HCT116 (cell line): ENCODE measurements at regions not wholly inside any gene's neighbourhood (a gene's known extent, or its start where the extent isn't known, plus 50 kb on each side); places are given as distances from the start of the nearest gene placed in this dataset.

Source experiments
- ATAC-seq: fragments of 200-7000 bp; cut with Tn5 transposase; 2 replicates; pipeline ENCODE4 v1.9.1; 2020; ENCODE audit warnings: mild to moderate bottlenecking, moderate library complexity
- BruUV-seq: library from RNA; stranded (reverse); fragments of 400-500 nt; replicated peaks from 2 replicates; lab custom pipeline; 2021; lab: Mats Ljungman, UMichigan
- CTCF ChIA-PET: fragments of 300-600 bp; sonication (Branson Sonifier 250); formaldehyde crosslinking; loops from one replicate; lab custom pipeline; 2021; ENCODE audit warnings: antibody characterized with exemption; lab: Charles Lee
- POLR2A ChIA-PET: fragments of 300-600, 350-600 bp; sonication (Branson Sonifier 250); formaldehyde crosslinking; loops from one replicate; lab custom pipeline; 2021; ENCODE audit warnings: antibody characterized with exemption; lab: Charles Lee
- RAD21 ChIA-PET, 2 experiments: fragments of 300-600 bp; sonication (Branson Sonifier 250); formaldehyde crosslinking; loops; one replicate each; lab custom pipeline; 2023; ENCODE audit warnings: low total read pairs in 2 of 2; ENCODE audit not compliant: uncharacterized antibody in 2 of 2, unreplicated experiment in 2 of 2, low non-redundant PET in 1 of 2; lab: Charles Lee
- DNase-seq: peaks from one replicate; pipeline ENCODE4 v3.0.0-alpha.2; 2010; ENCODE audit warnings: low read depth, low spot score
- H2AFZ ChIP-seq: fragments of 200-600 bp; shearing (Covaris generic), sonication (generic); 2 replicates; pipeline ENCODE4 v1.6.1; 2017; ENCODE audit warnings: low read depth, mixed run types, mixed read lengths, antibody characterized with exemption, low read length; ENCODE audit not compliant: poor library complexity, severe bottlenecking
- H3K27ac ChIP-seq: 2 replicates; pipeline ENCODE4 v1.5.1; 2012; ENCODE audit warnings: low read depth, low read length
- H3K27me3 ChIP-seq: fragments of 200-600 bp; sonication (generic); 2 replicates; pipeline ENCODE4 v1.6.1; 2016; ENCODE audit warnings: mixed run types, low read length, mixed read lengths; ENCODE audit not compliant: insufficient read depth
- H3K36me3 ChIP-seq, 2 experiments: fragments of 200-500 bp in 1 of 2; fragments of 200-600 bp in 1 of 2; sonication (Bioruptor generic) in 1 of 2; sonication (generic) in 1 of 2; 2 replicates each; pipeline versions ENCODE4 v1.5.1 to v1.6.1; 2014 to 2016; ENCODE audit warnings: low read length in 2 of 2, inconsistent platforms in 1 of 2, mixed read lengths in 1 of 2, mixed run types in 1 of 2; ENCODE audit not compliant: insufficient read depth in 2 of 2, control insufficient read depth in 1 of 2
- H3K4me1 ChIP-seq, 2 experiments: fragments of 200-600 bp in 1 of 2; sonication (generic) in 1 of 2; 2 replicates each; pipeline versions ENCODE4 v1.5.1 to v1.6.1; 2012 to 2017; ENCODE audit warnings: low read length in 2 of 2, inconsistent platforms in 1 of 2, mild to moderate bottlenecking in 1 of 2, mixed read lengths in 1 of 2, mixed run types in 1 of 2, moderate library complexity in 1 of 2; ENCODE audit not compliant: insufficient read depth in 2 of 2, control insufficient read depth in 1 of 2
- H3K4me2 ChIP-seq: fragments of 200-600 bp; sonication (generic); 2 replicates; pipeline ENCODE4 v1.6.1; 2017; ENCODE audit warnings: mixed run types, low read length, mixed read lengths
- H3K4me3 ChIP-seq, 2 experiments: fragments of 200-600 bp in 1 of 2; sonication (generic) in 1 of 2; replicated peaks in 1 of 2; 2 replicates each; pipeline ENCODE4 v1.5.1; 2011 to 2016; ENCODE audit warnings: low read length in 2 of 2, control low read depth in 1 of 2, low read depth in 1 of 2, mild to moderate bottlenecking in 1 of 2, mixed read lengths in 1 of 2, mixed run types in 1 of 2
- H3K79me2 ChIP-seq: fragments of 200-600 bp; sonication (generic); 2 replicates; pipeline ENCODE4 v1.6.1; 2017; ENCODE audit warnings: mild to moderate bottlenecking, mixed run types, low read length, moderate library complexity, mixed read lengths; ENCODE audit not compliant: insufficient read depth
- H3K9ac ChIP-seq: fragments of 200-600 bp; sonication (generic); 2 replicates; pipeline ENCODE4 v1.6.1; 2016; ENCODE audit warnings: low read length, mixed read lengths
- H3K9me2 ChIP-seq: fragments of 200-600 bp; sonication (generic), shearing (Covaris generic); 2 replicates; pipeline ENCODE4 v1.6.1; 2017; ENCODE audit warnings: mixed run types, mild to moderate bottlenecking, moderate library complexity; ENCODE audit not compliant: insufficient read depth
- H3K9me3 ChIP-seq, 2 experiments: fragments of 200-500 bp in 1 of 2; fragments of 200-600 bp in 1 of 2; sonication (Bioruptor generic) in 1 of 2; sonication (generic) in 1 of 2; 2 replicates each; pipeline ENCODE4 v1.6.1; 2014 to 2017; ENCODE audit warnings: low read length in 2 of 2, mixed read lengths in 2 of 2, inconsistent platforms in 1 of 2, low read depth in 1 of 2, mild to moderate bottlenecking in 1 of 2, mixed run types in 1 of 2, moderate library complexity in 1 of 2; ENCODE audit not compliant: control insufficient read depth in 1 of 2, insufficient read depth in 1 of 2
- H4K20me1 ChIP-seq: fragments of 200-600 bp; sonication (generic), shearing (Covaris generic); 2 replicates; pipeline ENCODE4 v1.6.1; 2017; ENCODE audit warnings: mixed run types, mild to moderate bottlenecking, moderate library complexity; ENCODE audit not compliant: insufficient read depth
- CBX3 ChIP-seq: IDR thresholded peaks from 2 replicates; pipeline ENCODE4 v1.6.1; 2012; ENCODE audit warnings: low read depth
- EGR1 ChIP-seq: IDR thresholded peaks from 2 replicates; pipeline ENCODE4 v1.6.1; 2012; ENCODE audit warnings: low read depth
- EZH2phosphoT487 ChIP-seq: fragments of 200-600 bp; IDR thresholded peaks from 2 replicates; pipeline ENCODE4 v1.6.1; 2018; ENCODE audit warnings: antibody characterized with exemption, borderline replicate concordance
- FOSL1 ChIP-seq: IDR thresholded peaks from 2 replicates; pipeline ENCODE4 v1.6.1; 2012; ENCODE audit warnings: low read depth
- JUND ChIP-seq: IDR thresholded peaks from 2 replicates; pipeline ENCODE4 v1.6.1; 2012
- POLR2AphosphoS5 ChIP-seq: IDR thresholded peaks from 2 replicates; pipeline ENCODE4 v1.6.1; 2011; ENCODE audit warnings: mild to moderate bottlenecking, low read depth, low read length, moderate library complexity
- RAD21 ChIP-seq: IDR thresholded peaks from 2 replicates; pipeline ENCODE4 v1.6.1; 2012; ENCODE audit warnings: low read depth, mild to moderate bottlenecking
- REST ChIP-seq: IDR thresholded peaks from 2 replicates; pipeline ENCODE4 v1.6.1; 2012; ENCODE audit warnings: low read depth
- SIN3A ChIP-seq: IDR thresholded peaks from 2 replicates; pipeline ENCODE4 v1.6.1; 2012; ENCODE audit warnings: low read depth
- SRF ChIP-seq: IDR thresholded peaks from 2 replicates; pipeline ENCODE4 v1.6.1; 2012; ENCODE audit warnings: low read depth
- TCF7L2 ChIP-seq: IDR thresholded peaks from 2 replicates; pipeline ENCODE4 v1.7.0; 2011; ENCODE audit warnings: borderline replicate concordance, inconsistent platforms; ENCODE audit not compliant: insufficient read depth, insufficient read length; ENCODE audit errors: extremely low read depth
- YY1 ChIP-seq: IDR thresholded peaks from 2 replicates; pipeline ENCODE4 v1.6.1; 2011; ENCODE audit warnings: low read length, low read depth, moderate library complexity, mild to moderate bottlenecking; ENCODE audit not compliant: insufficient replicate concordance; ENCODE audit errors: extremely low read depth
- ZBTB33 ChIP-seq: IDR thresholded peaks from 2 replicates; pipeline ENCODE4 v1.6.1; 2011; ENCODE audit warnings: mild to moderate bottlenecking, low read length, moderate library complexity; ENCODE audit not compliant: insufficient replicate concordance; ENCODE audit errors: extremely low read depth
- intact Hi-C: fragments of 100-400 bp; cut with micrococcal nuclease; formaldehyde crosslinking; loops from 2 replicates; pipeline ENCODE4 v1.10.0; 2022
- TF ChIP-seq, protein P1 (sequence below): IDR thresholded peaks from 2 replicates; pipeline ENCODE4 v1.6.1; 2012

- intact Hi-C loops, result no loop called here
- no peaks in the 10 kb centered on the region for H3K79me2 ChIP-seq
- ChIA-PET POLR2A (no interaction called here), RAD21 (no interaction called here), CTCF (no interaction called here)
- BruUV-seq, result no TSS peak
- H3K4me1 ChIP-seq, result no peaks in the 10 kb centered on the region; a peak in 1 of 4 replicates
- ATAC-seq, result no peak
- TF ChIP-seq ZBTB33 (no peak), CBX3 (no peak), POLR2AphosphoS5 (no peak), EZH2phosphoT487 (no peak), RAD21 (no peak), SIN3A (no peak), SRF (no peak), JUND (no peak), EGR1 (no peak), YY1 (no peak), FOSL1 (no peak), REST (no peak), TCF7L2 (no peak)
- TF ChIP-seq, protein P1, sequence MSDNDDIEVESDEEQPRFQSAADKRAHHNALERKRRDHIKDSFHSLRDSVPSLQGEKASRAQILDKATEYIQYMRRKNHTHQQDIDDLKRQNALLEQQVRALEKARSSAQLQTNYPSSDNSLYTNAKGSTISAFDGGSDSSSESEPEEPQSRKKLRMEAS, result no peak
- DNase-seq, result no peak
- no peaks in the 10 kb centered on the region for H3K36me3 ChIP-seq
- no peak overlapping the region for H3K4me2 ChIP-seq
- no peaks in the 10 kb centered on the region for H4K20me1 ChIP-seq
- no peak overlapping the region for H3K9ac ChIP-seq
- no peak overlapping the region for H3K27ac ChIP-seq
- no peaks in the 10 kb centered on the region for H3K9me2 ChIP-seq
- no peak overlapping the region for H2AFZ ChIP-seq
- H3K4me3 ChIP-seq, result no peak overlapping the region
- no peaks in the 10 kb centered on the region for H3K9me3 ChIP-seq
- H3K27me3 ChIP-seq, result no peaks in the 10 kb centered on the region
Observed at GRCh38 chr4:56741595-56741994, 60.5 kb upstream of the HOPX start.
